ENCODE measurements at regions not wholly inside any gene's neighbourhood (a gene's known extent, or its start where the extent isn't known, plus 50 kb on each side); places are given as distances from the start of the nearest gene placed in this dataset.

DNA sequence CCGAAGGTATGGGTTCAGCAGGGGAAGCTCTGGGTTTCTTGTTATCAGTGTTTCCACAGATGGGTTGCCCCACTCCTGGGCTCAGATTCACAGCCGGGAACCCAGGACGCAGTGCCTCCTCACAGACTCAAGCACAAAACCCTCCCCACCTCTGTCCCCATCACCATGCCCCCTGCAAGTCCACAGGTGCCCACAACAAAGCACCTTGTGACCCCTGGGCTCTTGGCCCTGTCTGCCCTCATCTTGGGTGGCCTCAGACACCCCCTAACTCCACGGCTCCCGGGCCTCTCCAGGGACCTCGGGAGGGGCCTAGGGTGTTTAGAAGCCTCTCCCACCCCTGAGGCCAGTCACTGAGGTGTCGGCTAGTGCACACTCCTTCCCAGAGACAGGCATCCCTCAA is 231.7 kb downstream of the TUBA3C start:
- intact Hi-C loops (cut with DNase I): no loop called here
- H3K36me3 ChIP-seq (ENCODE audit: control insufficient read depth in 2 of 3, insufficient read depth in 3 of 3, low read length in 3 of 3): no peaks in the 10 kb centered on the region
- H3K9ac ChIP-seq (ENCODE audit: low read length in 3 of 3): no peak overlapping the region
- DNase-seq (no peak), FAIRE-seq (no peak)
- H3K4me3 ChIP-seq (ENCODE audit: low read length in 3 of 3): no peak overlapping the region
- H3K27ac ChIP-seq (ENCODE audit: low read depth in 2 of 2, low read length in 2 of 2): no peak overlapping the region
- no peaks in the 10 kb centered on the region for H3K4me1 ChIP-seq (ENCODE audit: control insufficient read depth in 2 of 3, insufficient read depth in 2 of 3, low read depth in 1 of 3, low read length in 3 of 3)
- H3K9me3 ChIP-seq (ENCODE audit: control insufficient read depth in 2 of 3, insufficient read depth in 1 of 3, low read length in 3 of 3): no peaks in the 10 kb centered on the region
- no peak for TF ChIP-seq CTCF (IDR thresholded peaks at IDR 0.05; ENCODE audit: borderline replicate concordance, extremely low read depth, insufficient read depth)
- H3K27me3 ChIP-seq (ENCODE audit: control insufficient read depth, insufficient read depth, low read length): no peaks in the 10 kb centered on the region

DNA sequence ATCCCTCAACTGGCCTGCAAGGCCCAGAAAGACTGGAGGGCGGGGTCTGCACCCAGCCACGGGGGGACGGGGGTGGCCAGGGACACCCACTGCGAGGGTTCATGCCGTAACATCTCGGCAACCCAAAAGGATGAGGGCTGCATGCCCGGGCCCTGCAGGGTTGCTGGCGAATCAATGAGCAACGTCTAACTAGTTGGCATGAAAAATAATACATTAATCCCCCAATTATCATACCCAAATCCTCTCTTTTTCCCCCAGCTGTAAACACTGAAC is 232.2 kb downstream of the TUBA3C start:
- Histone ChIP-seq H3K9ac (ENCODE audit: low read length in 3 of 3) (no peak overlapping the region), H3K9me3 (ENCODE audit: control insufficient read depth in 2 of 3, insufficient read depth in 1 of 3, low read length in 3 of 3) (no peaks in the 10 kb centered on the region), H3K4me1 (ENCODE audit: control insufficient read depth in 2 of 3, insufficient read depth in 2 of 3, low read depth in 1 of 3, low read length in 3 of 3) (no peaks in the 10 kb centered on the region), H3K4me3 (ENCODE audit: low read length in 3 of 3) (no peak overlapping the region), H3K36me3 (ENCODE audit: control insufficient read depth in 2 of 3, insufficient read depth in 3 of 3, low read length in 3 of 3) (no peaks in the 10 kb centered on the region), H3K27me3 (ENCODE audit: control insufficient read depth, insufficient read depth, low read length) (no peaks in the 10 kb centered on the region), H3K27ac (ENCODE audit: low read depth in 2 of 2, low read length in 2 of 2) (no peak overlapping the region)
- no peak for DNase-seq
- no peak for TF ChIP-seq CTCF (IDR thresholded peaks at IDR 0.05; ENCODE audit: borderline replicate concordance, extremely low read depth, insufficient read depth)
- intact Hi-C loops (cut with DNase I): no loop called here
- FAIRE-seq: no peak

DNA sequence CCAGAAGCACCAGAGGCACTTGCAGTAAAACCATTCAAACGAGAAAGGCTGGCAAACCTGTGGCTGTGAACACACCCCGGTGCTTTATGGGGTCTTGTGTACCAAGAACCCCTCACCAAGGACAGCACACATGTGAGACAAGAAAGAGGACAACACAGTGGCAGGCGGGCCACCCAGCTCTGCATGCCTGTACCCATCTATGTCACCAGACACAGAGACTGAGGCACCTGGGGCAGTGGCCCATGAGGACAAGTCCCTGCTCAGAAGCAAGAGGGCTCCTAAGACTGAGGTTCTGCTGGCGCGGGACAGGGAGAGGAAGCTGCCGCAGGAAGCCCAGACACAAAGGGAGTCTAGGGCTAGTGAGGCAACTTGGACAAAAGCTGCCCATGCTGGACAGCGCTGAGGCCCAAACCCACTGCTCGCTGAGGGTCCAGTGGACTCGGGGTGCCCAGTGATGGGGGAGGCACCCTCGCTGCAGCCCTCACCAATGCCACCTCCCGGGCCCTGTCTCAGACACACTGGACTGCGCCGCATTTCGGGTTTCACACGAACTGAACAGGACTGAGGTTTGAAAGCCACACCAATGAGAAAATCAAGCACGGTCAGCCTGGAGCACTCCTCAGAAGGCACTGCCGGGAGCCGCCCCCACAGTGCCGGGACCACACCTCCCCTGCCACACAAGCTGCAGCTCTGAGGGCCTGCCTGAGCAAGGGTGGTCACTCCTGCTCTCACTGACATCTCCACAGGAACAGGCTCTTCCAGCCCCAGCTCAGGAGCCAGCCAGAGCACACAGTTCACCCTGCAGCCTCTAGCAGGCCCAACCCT is 232.7 kb downstream of the TUBA3C start:
- Histone ChIP-seq H3K9ac (ENCODE audit: low read length in 3 of 3) (no peak overlapping the region), H3K4me3 (ENCODE audit: low read length in 3 of 3) (no peak overlapping the region), H3K9me3 (ENCODE audit: control insufficient read depth in 2 of 3, insufficient read depth in 1 of 3, low read length in 3 of 3) (no peaks in the 10 kb centered on the region), H3K27me3 (ENCODE audit: control insufficient read depth, insufficient read depth, low read length) (no peaks in the 10 kb centered on the region), H3K27ac (ENCODE audit: low read depth in 2 of 2, low read length in 2 of 2) (no peak overlapping the region), H3K4me1 (ENCODE audit: control insufficient read depth in 2 of 3, insufficient read depth in 2 of 3, low read depth in 1 of 3, low read length in 3 of 3) (no peaks in the 10 kb centered on the region), H3K36me3 (ENCODE audit: control insufficient read depth in 2 of 3, insufficient read depth in 3 of 3, low read length in 3 of 3) (no peaks in the 10 kb centered on the region)
- DNase-seq (peak in 1 of 5 donors; percentile 49), FAIRE-seq (no peak)
- intact Hi-C loops (cut with DNase I): no loop called here
- TF ChIP-seq CTCF (IDR thresholded peaks at IDR 0.05; ENCODE audit: borderline replicate concordance, extremely low read depth, insufficient read depth): no peak
